Endothelial cell of umbilical vein (primary cell): ENCODE measurements at regions not wholly inside any gene's neighbourhood (a gene's known extent, or its start where the extent isn't known, plus 50 kb on each side); places are given as distances from the start of the nearest gene placed in this dataset.

Experiments
- CTCF ChIP-seq, 2 donors: IDR thresholded peaks; 1 replicate in 1 of 2; 2 replicates in 1 of 2; pipeline ENCODE4 v1.5.1; 2011; ENCODE audit warnings: low read length in 2 of 2, mild to moderate bottlenecking in 2 of 2, moderate library complexity in 2 of 2, control low read depth in 1 of 2, inconsistent platforms in 1 of 2, low read depth in 1 of 2; ENCODE audit not compliant: insufficient read depth in 1 of 2; ENCODE audit errors: extremely low read depth in 1 of 2
- JUN ChIP-seq: IDR thresholded peaks from 2 replicates; pipeline ENCODE4 v1.6.1; 2011; ENCODE audit warnings: borderline replicate concordance, low read depth; ENCODE audit not compliant: insufficient read length, insufficient read depth
- MYC ChIP-seq: IDR thresholded peaks from one replicate; pipeline ENCODE4 v1.6.1; 2011; ENCODE audit warnings: mild to moderate bottlenecking, low read depth, low read length
- POLR2AphosphoS5 ChIP-seq: IDR thresholded peaks from 2 replicates; pipeline ENCODE4 v1.6.1; 2012; ENCODE audit warnings: low read depth, mild to moderate bottlenecking, control low read depth, low read length, moderate library complexity; ENCODE audit not compliant: insufficient read depth

DNA sequence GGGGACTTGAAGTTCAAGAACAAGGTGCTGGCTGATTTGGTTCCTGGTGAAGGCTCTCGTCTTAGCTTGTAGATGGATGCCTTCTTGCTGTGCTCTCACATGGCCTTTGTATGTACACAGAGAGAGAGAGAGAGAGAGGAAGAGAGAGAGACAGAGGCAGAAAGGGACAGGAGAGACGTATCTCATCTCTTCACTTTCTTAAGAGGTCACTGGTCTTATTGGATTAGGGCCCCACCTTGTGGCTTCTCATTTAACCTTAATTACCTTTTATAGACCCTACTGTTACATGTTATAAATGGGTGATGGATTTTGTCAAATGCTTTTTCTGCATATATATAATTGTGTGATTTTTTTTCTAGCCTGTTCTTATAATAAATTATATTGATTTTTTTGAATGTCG, 1444.2 kb downstream of the ADGRL3 start:
- TF ChIP-seq CTCF (IDR thresholded peaks at IDR 0.05; ENCODE audit: extremely low read depth in 1 of 2, insufficient read depth in 1 of 2, low read depth in 1 of 2, low read length in 2 of 2) (no peak), MYC (no peak), POLR2AphosphoS5 (no peak), JUN (no peak)
